Effector CD8-positive, alpha-beta T cell (primary cell): ENCODE measurements at regions not wholly inside any gene's neighbourhood (a gene's known extent, or its start where the extent isn't known, plus 50 kb on each side); places are given as distances from the start of the nearest gene placed in this dataset.

Experiments
- DNase-seq: peaks from one replicate; lab custom pipeline; 2025; lab: John Stamatoyannopoulos, UW

DNA sequence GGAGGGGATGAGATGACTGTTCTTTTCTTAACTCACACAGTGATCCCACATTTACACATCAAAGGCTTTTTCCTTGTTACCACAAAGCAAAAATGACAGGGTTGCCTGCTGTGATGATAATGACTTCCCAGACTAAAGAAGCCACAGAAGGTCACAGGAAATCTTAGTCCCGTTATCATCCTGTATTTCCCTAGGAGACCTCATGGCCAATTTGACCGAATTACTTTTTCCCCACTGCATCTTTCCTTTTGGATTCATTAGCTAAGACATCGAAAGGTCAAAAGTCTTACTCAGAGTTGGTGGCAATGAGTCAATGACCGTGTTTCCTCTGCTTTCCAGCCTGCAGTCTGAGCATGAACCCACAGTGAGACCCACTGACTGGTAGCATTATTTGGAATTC lies 130.1 kb upstream of the INHBA start:
- DNase-seq, result no peak

DNA sequence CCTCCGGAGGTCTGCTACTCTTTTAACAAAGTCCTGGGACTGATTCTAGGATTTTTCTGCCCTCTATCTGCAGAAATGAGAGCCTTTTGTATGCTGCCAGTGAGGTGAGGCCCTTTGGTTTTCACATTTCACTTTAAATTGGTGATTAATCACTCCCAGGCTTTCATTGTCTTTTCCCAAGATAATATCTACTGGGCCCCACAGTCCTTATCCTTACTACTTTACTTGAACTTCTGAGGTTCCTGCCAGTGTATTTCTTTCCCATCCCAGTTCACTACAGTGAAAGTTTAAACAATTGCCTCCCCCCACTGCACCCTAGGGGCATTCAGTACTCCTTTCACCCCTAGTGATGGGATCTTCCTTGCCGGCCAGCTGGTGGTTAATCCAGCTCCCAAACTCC lies 127.4 kb upstream of the INHBA start:
- DNase-seq, result no peak

DNA sequence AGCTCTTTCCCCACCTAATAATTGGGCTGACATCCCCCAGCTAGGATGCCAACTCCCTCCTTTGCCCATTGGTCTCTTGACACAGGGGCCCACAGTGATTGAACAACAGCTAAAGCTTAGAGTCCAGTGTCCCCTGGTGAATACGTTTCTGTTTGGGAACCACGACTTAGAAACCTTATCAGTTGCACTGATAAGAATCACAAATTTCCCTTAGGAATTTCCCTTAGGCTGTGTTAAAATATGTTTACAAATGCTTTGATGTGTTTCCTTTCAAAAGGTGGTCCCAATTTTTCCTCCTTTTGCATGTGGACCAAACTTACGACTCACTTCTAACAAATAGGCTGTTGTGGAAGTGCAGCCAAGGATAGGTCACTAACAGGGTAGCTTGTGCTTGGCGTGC lies 126.0 kb upstream of the INHBA start:
- DNase-seq, result no peak

DNA sequence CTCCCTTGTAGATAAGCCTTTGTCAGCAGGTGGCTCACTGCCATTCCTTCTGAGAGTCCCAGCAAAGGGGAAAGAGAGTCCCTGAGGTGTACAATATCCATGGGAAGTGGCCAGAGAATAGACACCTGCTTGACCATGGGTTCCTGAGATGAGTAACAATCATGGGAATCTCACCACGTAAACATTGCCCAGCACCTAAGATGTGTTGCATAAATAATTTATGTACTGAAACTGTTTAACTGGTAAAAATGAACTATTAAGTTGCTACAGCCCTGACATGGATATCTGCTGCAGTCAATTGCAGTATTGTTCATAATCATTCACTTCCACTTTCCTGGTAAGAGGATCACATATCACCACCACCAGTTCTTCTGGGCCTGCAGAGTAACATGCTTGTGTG lies 123.8 kb upstream of the INHBA start:
- no peak for DNase-seq

GRCh38 chr7:41825927-41826480 lies 123.1 kb upstream of the INHBA start:
- DNase-seq, result no peak

DNA sequence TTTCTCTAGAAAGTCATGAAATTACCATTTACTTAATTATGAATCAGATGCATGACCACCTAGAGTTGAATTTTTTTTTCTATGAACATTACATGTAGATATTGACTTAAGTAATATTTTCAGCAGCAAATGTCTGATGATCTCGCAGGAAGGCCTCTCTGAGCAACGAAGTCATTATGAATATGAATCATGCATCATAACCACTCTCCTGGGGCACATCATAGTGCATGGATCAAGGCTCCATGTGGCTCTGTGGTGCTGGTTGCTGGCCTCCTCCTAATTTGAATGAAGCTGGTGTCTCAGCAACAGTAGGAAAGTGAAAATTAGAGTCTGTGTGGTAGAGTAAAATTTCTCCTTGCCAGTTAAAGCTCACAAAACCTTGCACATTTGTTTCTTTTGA lies 121.4 kb upstream of the INHBA start:
- DNase-seq, result no peak

- no peak for DNase-seq
These were observed 119.4 kb upstream of the INHBA start for GRCh38 chr7:41822259-41822817.

DNA sequence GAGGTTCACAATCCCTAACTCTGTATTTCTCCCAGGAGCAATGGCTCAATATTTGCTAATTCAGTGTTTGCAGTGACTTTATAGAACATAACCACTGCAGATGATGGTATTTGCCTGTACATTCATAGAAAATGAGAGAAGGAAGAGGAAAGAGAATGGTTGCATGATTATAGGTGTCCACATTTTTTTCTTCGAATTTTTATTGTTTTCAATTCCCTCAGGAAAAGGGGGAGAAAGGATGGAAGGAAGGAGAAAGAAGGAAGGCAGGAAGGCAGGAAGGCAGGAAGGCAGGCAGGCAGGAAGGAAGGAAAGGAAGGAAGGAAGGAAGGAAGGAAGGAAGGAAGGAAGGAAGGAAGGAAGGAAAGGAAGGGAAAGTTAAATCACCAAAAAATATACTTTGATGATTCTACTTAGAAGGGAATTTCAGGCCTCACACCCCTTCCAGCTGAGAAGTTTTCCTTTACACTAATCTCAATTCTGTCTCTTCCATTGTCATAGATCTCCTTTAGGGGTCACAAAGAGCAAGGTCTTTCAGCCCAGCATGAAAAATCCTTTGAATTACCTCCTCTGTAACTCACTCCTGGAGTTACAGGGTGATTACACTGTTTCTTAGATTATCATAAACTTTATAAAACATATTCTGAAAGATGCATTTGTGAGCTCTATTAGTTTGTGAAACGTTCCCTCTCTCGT lies 118.8 kb upstream of the INHBA start:
- DNase-seq, result no peak

DNA sequence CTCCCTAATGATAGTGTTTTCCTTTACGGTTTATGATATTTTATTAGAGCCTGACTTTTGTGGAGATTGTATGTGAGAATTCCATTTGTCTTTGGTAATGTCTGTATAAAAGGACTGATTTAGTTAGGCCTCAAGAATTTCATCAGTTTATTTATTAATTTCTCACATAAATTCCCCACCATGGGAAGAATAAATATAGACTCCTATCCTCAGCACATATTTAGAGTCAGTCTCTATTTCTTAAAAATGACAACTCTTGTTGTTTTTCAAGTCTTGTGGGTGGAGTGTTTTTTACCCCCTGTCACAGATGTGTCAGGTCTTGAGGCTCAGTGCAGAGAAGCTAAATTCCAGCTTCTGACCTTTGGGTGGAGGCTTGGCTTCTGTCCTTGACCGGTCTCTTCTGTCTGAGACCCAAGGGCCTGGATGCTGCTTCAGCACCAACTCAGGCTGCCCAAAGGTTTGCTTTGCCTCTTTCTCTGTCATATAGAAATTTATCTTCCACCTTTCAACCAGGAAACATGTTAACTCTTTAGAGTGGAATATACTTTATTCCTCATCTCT lies 117.3 kb upstream of the INHBA start:
- DNase-seq, result no peak

DNA sequence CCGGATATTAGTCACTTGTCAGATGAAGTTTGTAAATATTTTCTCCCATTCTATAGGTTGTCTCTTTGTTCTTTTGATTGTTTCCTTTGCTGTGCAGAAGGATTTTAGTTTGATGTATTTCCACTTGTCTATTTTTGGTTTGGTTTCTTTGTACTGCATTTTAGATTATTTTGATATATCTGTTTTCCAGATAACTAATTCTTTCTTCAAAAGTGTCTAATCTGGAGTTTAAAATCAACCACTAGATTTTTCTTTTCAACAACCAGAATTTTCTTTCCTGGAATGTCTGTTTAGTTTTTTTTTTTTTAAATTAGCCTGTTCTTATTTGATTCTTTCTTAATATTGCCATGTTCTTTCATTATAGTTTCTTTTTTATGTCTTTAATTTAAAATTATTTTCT lies 116.8 kb upstream of the INHBA start:
- no peak for DNase-seq

DNA sequence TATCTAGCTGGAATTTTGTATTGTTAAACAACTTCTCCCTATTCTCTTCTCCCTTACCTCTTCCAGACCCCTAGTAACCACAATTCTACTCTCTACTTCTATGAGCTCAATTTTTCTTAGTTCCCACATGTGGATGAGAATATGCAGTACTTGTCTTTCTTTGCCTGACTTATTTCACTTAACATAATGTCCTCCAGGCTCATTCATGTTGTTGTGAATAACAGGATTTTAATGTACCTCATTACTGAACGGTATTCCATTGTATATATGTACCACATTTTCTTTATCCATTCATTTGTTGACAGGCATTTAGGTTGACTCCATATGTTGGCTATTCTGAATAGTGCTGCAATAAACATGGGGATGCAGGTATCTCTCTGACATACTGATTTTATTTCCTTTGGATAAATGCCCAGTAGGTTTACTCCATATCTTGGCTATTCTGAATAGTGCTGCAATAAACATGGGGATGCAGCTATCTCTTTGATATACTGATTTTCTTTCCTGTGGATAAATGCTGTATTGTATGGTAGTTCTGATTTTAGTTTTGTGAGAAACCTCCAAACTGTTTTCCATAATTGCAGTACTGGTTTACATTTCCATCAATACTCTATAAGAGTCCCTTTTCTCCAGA lies 116.0 kb upstream of the INHBA start:
- DNase-seq, result no peak

GRCh38 chr7:41817386-41817785 lies 114.5 kb upstream of the INHBA start:
- no peak for DNase-seq

DNA sequence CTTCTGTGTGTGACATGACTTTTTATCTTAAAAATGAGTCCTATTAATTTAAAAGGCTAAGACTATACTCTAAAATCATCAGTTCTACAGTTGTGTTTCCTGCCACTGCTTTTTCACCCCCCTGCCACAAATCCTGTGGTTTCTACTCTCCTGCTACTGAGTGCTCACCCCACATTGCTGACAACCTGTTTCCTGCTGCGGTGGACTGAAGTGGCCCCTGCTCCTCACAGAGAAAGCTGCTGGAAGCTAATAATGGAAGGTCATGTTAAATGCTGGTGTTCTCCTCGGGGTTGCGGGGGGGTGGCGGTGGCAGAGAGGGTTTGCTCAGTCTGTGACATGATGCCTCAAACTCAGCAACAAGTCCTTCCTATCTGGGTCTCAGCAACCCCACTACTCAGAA lies 113.2 kb upstream of the INHBA start:
- DNase-seq, result no peak

GRCh38 chr7:41814888-41815287 lies 112.0 kb upstream of the INHBA start:
- no peak for DNase-seq

GRCh38 chr7:41813286-41813685 lies 110.4 kb upstream of the INHBA start:
- DNase-seq, result no peak

DNA sequence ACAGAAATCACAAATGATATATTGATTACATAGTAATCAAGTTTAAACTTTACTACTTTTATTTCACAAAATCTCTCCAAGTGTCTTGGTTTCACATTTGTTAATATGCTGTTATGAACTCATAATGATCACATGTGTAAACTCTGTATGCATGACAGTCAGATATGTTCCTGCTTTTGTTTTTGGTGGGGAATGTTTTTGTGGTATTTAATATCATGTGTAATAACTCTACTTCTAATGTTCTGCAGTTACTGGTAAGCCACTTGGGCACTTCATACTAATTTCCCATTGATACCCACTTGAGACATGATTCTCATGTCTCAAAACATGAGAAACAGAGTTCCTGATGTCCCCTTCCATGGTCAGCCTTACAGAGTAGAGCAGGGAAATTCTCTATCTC lies 109.1 kb upstream of the INHBA start:
- DNase-seq, result no peak

GRCh38 chr7:41809940-41810576 lies 107.2 kb upstream of the INHBA start:
- no peak for DNase-seq

GRCh38 chr7:41809529-41809939 lies 106.6 kb upstream of the INHBA start:
- no peak for DNase-seq

DNA sequence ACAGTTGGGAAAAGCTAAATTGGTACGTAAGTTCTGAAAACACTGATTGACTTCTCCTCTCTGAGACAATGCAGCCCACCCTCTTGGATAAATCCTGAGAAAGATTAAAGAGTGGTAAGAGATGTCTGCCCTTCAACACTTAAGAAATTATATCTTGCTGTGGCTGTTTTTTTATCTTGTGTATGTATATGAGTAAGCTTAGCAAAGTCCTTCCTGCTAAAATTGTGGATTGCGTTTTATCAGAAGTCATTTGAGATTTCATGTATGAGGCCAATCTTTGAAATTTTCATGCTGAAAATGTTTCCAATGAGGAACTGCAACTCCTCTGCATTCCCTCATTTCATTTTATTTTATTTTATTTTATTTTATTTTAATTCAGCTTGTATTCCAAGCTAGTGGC lies 106.2 kb upstream of the INHBA start:
- DNase-seq, result no peak

DNA sequence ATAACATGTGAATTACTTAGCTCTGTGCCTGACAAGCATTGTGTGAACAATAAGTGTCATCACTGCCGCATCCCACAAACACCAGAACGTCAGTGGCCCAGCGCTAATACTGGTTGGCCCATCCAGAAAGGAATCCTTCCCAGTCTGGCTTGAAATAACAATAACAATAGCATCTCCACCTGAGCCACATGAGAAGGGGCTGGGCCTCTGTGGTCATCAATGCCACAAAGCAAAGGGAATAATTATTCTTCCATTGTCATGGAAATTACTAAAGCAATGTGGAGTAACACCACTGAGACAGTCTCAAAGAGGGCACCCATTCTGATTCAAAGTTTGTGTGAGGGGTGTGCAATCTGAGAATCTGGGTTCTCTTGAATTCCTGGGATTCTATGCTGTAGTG lies 105.7 kb upstream of the INHBA start:
- DNase-seq, result no peak

DNA sequence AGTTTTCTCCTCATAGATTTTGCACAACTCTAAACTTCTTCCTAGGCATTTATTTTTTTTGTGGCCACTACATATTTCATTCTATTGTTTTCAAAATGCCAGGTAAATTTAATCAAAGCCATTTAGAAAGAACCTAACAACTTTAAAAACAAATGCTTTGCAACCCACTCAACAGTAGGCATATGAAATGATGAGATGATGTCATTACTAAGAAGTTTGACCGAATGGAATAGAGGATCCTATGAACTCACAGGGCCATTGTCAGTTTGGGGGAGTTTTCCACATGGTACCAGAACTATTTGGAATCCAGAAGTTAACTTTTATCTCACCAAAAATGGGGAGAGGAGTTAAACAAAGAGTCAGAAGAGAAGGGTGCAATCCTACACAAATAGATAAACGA lies 100.7 kb upstream of the INHBA start:
- DNase-seq, result no peak

- DNase-seq, result no peak
These were observed 93.4 kb upstream of the INHBA start for GRCh38 chr7:41796331-41796730.
